Endodermal cell (in vitro differentiated cells): ENCODE measurements at regions not wholly inside any gene's neighbourhood (a gene's known extent, or its start where the extent isn't known, plus 50 kb on each side); places are given as distances from the start of the nearest gene placed in this dataset.
"Not testable (repeated sequence)": the region's sequence is repeated elsewhere in the genome, so short reads cannot be mapped to it uniquely, and the experiment has no call there.

Experiments used
- DNase-seq: peaks from one replicate; pipeline ENCODE4 v3.0.0-alpha.2; 2017
- H3K27ac ChIP-seq: 2 replicates; pipeline ENCODE4 v1.5.1; 2013; ENCODE audit warnings: mild to moderate bottlenecking, low read depth, low read length, moderate library complexity
- H3K27me3 ChIP-seq: 2 replicates; pipeline ENCODE4 v1.6.1; 2013; ENCODE audit warnings: mild to moderate bottlenecking, low read length, moderate library complexity; ENCODE audit not compliant: insufficient read depth, control insufficient read depth, poor library complexity, severe bottlenecking
- H3K36me3 ChIP-seq: 2 replicates; pipeline ENCODE4 v1.7.0; 2013; ENCODE audit warnings: mild to moderate bottlenecking, low read length, moderate library complexity; ENCODE audit not compliant: control insufficient read depth, insufficient read depth
- H3K4me1 ChIP-seq: one replicate; pipeline ENCODE4 v1.7.0; 2013; ENCODE audit warnings: low read length; ENCODE audit not compliant: control insufficient read depth, insufficient read depth
- H3K4me3 ChIP-seq: 2 replicates; pipeline ENCODE4 v1.5.1; 2013; ENCODE audit warnings: mild to moderate bottlenecking, low read length, moderate library complexity
- H3K9ac ChIP-seq: 2 replicates; pipeline ENCODE4 v1.6.1; 2013; ENCODE audit warnings: mild to moderate bottlenecking, low read length, moderate library complexity; ENCODE audit not compliant: poor library complexity, severe bottlenecking; ENCODE audit errors: extremely low read depth
- H3K9me3 ChIP-seq: 2 replicates; pipeline ENCODE4 v1.6.1; 2013; ENCODE audit warnings: mild to moderate bottlenecking, low read length, moderate library complexity; ENCODE audit not compliant: control insufficient read depth
- H3K27ac Mint-ChIP-seq: 2 replicates; pipeline ENCODE4 v1.8.0; 2020; ENCODE audit warnings: mixed read lengths
- H3K27me3 Mint-ChIP-seq: 2 replicates; pipeline ENCODE4 v1.8.0; 2021; ENCODE audit warnings: mild to moderate bottlenecking, mixed read lengths; ENCODE audit not compliant: insufficient read depth
- H3K36me3 Mint-ChIP-seq: 2 replicates; pipeline ENCODE4 v1.8.0; 2020; ENCODE audit warnings: low read depth, mixed read lengths
- H3K4me1 Mint-ChIP-seq: 2 replicates; pipeline ENCODE4 v1.8.0; 2020; ENCODE audit warnings: mixed read lengths
- H3K4me3 Mint-ChIP-seq: 2 replicates; pipeline ENCODE4 v1.8.0; 2020; ENCODE audit warnings: mild to moderate bottlenecking, moderate library complexity, mixed read lengths
- H3K9me3 Mint-ChIP-seq: 2 replicates; pipeline ENCODE4 v1.8.0; 2020; ENCODE audit warnings: mild to moderate bottlenecking, mixed read lengths
- CTCF ChIP-seq: fragments of 200-600 bp; sonication (generic); conservative IDR thresholded peaks from 2 replicates; pipeline ENCODE4 v1.5.0; 2021; ENCODE audit warnings: antibody characterized with exemption, mild to moderate bottlenecking
- WGBS, 2 experiments: methylation state at CpG; one replicate each; pipeline versions ENCODE4 v1.1.5 to v1.1.7; 2013; ENCODE audit warnings: missing lambda C conversion rate in 2 of 2, mixed read lengths in 1 of 2; ENCODE audit not compliant: insufficient coverage in 1 of 2, insufficient read length in 1 of 2; 5-methylcytosine and 5-hydroxymethylcytosine counted together

DNA sequence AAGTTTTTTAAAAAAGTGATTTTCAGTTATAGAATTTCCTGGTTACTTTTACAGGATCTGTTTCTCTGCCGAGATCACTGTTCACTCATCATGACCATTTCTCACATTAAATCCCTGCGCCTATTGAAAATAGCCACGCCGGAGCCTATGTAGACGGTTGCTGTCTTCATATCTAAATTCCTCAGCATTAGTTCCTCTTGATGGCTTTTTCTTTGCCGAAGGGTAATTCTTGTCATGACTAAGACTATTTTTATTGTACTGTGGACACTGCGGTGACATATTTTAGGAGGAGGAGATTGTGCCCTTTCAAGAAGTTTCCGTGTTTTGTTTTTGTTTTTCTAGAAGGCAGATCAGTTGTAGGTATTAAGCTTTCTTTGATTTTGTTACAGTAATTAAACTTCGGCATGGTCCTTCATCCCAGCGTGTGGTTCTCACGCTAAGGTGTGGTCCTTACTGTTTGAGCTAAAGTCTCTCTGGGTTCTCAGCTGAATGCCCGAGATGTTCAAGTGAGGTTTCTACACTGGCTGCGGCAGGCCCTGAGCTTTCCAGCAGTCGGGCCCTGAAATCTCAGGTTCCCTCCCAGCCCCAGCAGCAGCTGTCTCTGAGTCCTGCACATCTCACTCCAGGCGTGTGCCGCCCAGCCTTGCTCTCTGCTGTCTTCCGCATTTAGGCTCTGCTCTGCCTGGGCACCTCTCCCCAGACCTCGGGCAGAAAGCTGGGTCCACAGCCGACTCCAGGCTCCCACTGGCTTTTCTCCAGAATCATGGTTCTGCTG, 1110.5 kb downstream of the TBC1D22A start:
- DNase-seq, result no peak
- H3K9me3 ChIP-seq, result peaks cover 18% of the 10 kb centered on the region
- H3K27me3 ChIP-seq, result no peaks in the 10 kb centered on the region
- no peaks in the 10 kb centered on the region for H3K27me3 Mint-ChIP-seq
- no peaks in the 10 kb centered on the region for H3K36me3 ChIP-seq
- H3K4me1 Mint-ChIP-seq, result no peaks in the 10 kb centered on the region
- H3K27ac ChIP-seq, result no peak overlapping the region
- H3K4me3 ChIP-seq, result no peak overlapping the region
- no peak overlapping the region for H3K4me3 Mint-ChIP-seq
- H3K4me1 ChIP-seq, result no peaks in the 10 kb centered on the region
- no peak for TF ChIP-seq CTCF
- 90 to 92% methylated on average over 16 to 19 of the region's 19 CpGs for WGBS, 2 experiments
- peaks cover 35% of the 10 kb centered on the region for H3K9me3 Mint-ChIP-seq
- no peaks in the 10 kb centered on the region for H3K36me3 Mint-ChIP-seq
- H3K27ac Mint-ChIP-seq, result no peak overlapping the region
- no peak overlapping the region for H3K9ac ChIP-seq

GRCh38 chr22:47865626-47866025, 1103.2 kb downstream of the TBC1D22A start:
- H3K4me3 Mint-ChIP-seq, result no peak overlapping the region
- no peaks in the 10 kb centered on the region for H3K36me3 Mint-ChIP-seq
- TF ChIP-seq CTCF, result no peak
- peaks cover 27% of the 10 kb centered on the region for H3K9me3 ChIP-seq
- H3K4me1 ChIP-seq, result no peaks in the 10 kb centered on the region
- H3K27me3 Mint-ChIP-seq, result no peaks in the 10 kb centered on the region
- no peak for DNase-seq
- no peak overlapping the region for H3K9ac ChIP-seq
- no peak overlapping the region for H3K27ac Mint-ChIP-seq
- no peaks in the 10 kb centered on the region for H3K36me3 ChIP-seq
- H3K27me3 ChIP-seq, result no peaks in the 10 kb centered on the region
- H3K9me3 Mint-ChIP-seq, result peaks cover 42% of the 10 kb centered on the region
- no peak overlapping the region for H3K4me3 ChIP-seq
- H3K27ac ChIP-seq, result no peak overlapping the region
- no peaks in the 10 kb centered on the region for H3K4me1 Mint-ChIP-seq
- WGBS, 2 experiments, result 70 to 78% methylated on average over 3 of the region's 3 CpGs

GRCh38 chr22:47862394-47862793, 1099.9 kb downstream of the TBC1D22A start:
- no peaks in the 10 kb centered on the region for H3K27me3 ChIP-seq
- Mint-ChIP-seq H3K9me3 (peaks cover 53% of the 10 kb centered on the region), H3K27me3 (no peaks in the 10 kb centered on the region), H3K4me3 (no peak overlapping the region), H3K4me1 (no peaks in the 10 kb centered on the region), H3K36me3 (no peaks in the 10 kb centered on the region), H3K27ac (no peak overlapping the region)
- DNase-seq, result no peak
- H3K4me3 ChIP-seq, result no peak overlapping the region
- H3K27ac ChIP-seq, result no peak overlapping the region
- H3K9ac ChIP-seq, result no peak overlapping the region
- no peak for TF ChIP-seq CTCF
- no peaks in the 10 kb centered on the region for H3K36me3 ChIP-seq
- WGBS, 2 experiments, result 82 to 94% methylated on average over 2 to 4 of the region's 4 CpGs
- H3K4me1 ChIP-seq, result no peaks in the 10 kb centered on the region
- H3K9me3 ChIP-seq, result peaks cover 36% of the 10 kb centered on the region

DNA sequence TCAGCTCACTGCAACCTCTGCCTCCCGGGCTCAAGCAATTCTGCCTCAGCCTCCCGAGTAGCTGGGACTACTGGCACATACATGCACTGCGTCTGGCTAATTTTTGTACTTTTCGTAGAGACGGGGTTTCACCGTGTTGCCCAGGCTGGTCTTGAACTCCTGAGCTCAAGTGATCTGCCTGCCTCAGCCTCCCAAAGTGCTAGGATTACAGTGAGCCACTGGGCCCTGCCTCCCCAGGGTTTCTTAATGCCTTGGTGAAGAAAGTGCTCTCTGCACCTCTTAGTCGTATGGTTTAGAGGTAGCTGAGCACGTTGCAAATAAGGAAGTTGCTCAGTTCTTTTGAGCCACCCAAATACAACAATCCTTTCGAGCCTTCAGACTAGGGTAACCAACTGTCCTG, 1098.5 kb downstream of the TBC1D22A start:
- H3K27me3 ChIP-seq, H3K27ac ChIP-seq, H3K27ac Mint-ChIP-seq, H3K4me3 ChIP-seq, H3K27me3 Mint-ChIP-seq, H3K4me1 ChIP-seq, H3K4me1 Mint-ChIP-seq, DNase-seq, H3K36me3 ChIP-seq, H3K4me3 Mint-ChIP-seq, H3K36me3 Mint-ChIP-seq, H3K9ac ChIP-seq: not testable (repeated sequence)
- H3K9me3 Mint-ChIP-seq, result peaks cover 56% of the 10 kb centered on the region
- peaks cover 30% of the 10 kb centered on the region for H3K9me3 ChIP-seq
- WGBS, 2 experiments, result 82 to 90% methylated on average over 8 to 9 of the region's 9 CpGs
